Activated CD4-positive, alpha-beta T cell treated with anti-CD3 and anti-CD28 coated beads, Interleukin-2, amount 50 U/mL, for 48 hours (primary cell): ENCODE measurements at regions not wholly inside any gene's neighbourhood (a gene's known extent, or its start where the extent isn't known, plus 50 kb on each side); places are given as distances from the start of the nearest gene placed in this dataset.
"Not testable (repeated sequence)": the region's sequence is repeated elsewhere in the genome, so short reads cannot be mapped to it uniquely, and the experiment has no call there.

ENCODE experiments used
- DNase-seq, 2 experiments: peaks; one replicate each; pipeline ENCODE4 v3.0.0-alpha.2; 2020

DNA sequence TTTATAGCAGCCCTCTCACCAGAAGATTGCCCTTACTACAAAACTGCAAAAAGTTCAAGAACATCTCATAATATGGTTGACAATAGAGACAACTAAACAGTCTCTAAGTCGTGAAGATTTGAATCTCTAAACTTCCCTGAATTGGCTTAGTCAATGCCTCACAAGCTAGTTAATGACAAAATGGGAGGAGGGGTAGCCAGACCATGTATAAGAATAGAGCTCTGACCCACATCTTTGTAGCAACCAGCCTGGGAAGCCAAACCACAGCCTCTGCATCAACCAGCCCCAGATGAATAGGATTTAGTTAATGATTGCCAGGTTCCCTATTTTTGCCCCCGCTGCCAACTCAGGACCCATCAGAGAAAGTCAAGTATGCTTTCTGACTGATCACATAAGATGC lies 1265.9 kb upstream of the PCDH10 start:
- DNase-seq = not testable (repeated sequence)

DNA sequence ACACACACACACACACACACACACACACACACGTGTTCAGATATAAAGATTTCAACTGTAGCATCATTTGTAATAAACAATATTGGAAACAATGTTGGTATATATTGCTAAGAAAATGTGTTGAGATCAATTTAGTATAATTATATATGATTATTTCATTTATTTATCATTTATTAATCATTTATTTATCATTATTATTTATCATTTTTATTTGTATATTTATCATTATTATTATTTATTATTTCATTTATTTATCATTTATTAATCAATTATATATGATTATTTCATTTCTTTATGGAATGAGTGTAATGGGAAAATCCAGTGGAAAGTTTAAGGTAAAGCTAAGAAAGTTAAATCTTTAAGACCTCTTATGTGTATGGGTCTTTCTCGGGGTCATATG lies 1223.4 kb upstream of the PCDH10 start:
- not testable (repeated sequence) for DNase-seq

DNA sequence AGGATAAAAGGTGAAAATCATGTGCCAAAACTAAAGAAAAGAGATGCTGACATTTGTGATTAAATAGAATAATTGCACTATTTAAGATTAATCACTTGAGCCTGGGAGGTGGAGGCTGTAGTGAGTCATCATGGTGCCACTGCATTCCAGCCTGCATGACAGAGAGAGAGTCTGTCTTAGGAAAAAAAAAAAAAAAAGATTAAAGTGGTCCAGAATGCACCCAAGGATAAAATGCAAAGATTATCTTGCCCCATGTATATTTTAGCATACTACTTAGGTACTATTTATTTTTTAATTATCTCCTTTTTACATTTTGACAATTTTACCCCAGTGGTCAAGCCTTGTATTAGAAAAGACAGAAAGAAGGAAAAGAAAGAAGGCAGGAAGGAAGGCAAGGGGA lies 1181.4 kb upstream of the PCDH10 start:
- not testable (repeated sequence) for DNase-seq

DNA sequence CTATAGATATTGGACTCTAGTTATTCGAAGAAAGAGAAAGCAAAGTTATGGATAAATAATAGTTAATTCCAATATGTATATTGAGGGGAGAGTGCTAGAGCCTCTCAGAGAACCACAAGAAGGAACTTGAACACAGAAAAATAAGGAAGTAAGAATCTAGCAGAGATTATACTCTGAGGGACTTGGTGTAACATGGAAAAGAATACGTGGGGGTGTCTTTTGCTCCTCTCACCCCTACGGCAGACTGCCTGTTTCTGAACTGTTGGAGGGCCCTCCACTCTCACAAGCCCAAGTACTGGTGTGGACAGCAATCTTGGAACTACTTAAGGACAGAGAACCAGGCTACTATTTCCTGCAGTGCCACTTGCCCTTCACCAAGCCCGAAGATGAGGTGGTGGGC lies 1174.4 kb upstream of the PCDH10 start:
- DNase-seq = no peak

DNA sequence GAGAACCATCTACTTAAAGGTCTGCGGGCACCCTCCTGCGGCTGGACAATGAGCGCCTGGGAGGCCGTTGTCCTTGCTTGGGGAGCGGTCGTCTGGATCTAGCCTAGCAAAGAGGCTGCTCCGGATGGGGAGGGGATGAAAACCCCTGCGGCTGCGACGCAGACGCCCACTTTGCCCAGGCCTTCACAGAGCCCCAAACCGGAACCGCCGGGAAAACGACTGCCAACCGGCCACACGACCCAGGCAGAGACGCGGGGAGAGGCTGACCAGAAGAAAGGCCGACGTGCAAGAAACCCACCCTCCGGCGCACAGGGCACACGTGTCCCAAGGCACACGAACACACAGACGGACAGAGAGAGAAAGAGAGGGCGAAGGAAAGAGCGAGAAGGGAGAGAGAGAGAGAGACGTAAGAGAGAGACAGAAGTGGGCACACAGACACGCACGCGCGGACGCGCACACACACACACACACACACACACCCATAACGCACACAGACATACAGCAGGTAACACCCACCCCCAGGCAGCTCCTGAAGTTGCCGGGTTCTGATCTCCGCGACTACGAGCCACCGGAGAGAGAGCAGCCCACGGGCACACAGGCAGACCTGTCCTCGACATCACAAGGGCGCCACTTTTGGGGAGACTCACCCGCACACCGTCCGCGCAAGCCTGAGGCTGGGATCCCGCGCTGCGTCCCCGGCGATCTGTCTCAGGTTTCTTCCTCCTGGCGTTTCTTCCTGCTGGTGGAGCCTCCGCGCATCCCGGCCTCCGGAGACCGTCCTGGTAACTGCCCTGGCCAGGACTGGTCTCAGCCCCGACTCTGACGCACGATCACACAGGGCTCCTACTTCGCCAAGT lies 1173.6 kb upstream of the PCDH10 start:
- not testable (repeated sequence) for DNase-seq

DNA sequence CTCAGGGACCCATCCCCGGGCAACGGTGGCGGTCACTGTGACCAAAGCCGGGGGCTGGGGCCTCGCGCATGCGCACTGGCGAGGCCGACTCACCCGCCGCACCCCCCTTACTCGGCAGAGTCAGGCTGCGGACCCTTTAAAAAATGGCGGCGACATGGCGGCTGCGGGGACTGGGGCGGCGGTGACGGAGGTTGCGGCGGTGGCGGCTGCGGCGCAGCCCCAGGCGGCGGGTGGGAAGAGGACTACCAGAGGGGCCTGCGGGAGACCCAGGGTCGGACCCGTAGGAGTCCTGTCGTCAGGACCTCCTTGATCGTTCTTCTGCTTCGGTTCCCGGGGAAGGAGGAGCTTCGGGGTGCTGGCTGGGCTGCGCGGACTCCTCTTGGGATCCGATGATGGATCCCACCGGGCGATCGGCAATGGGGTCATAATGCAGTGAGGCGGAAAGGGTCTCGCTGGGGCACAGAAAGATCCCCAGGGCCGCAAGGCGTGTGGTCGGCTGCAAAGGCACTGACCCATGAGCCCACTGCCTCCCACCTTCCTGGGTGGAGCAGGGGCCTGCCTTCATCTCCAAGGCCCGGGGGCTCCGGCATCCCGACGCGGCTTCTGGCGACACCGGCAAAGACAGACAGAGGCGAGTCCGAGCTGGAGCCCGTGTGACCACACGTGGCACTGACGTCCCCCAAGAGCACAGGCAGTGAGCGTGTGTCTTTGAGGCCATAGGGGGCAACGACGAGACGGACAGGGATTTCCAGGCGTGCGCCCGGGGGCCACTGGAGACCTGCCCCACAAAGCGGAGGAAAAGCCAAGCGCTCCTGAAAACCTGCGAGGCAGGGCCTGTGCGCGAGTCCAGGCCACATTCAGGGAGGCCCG lies 1172.7 kb upstream of the PCDH10 start:
- DNase-seq = not testable (repeated sequence)

DNA sequence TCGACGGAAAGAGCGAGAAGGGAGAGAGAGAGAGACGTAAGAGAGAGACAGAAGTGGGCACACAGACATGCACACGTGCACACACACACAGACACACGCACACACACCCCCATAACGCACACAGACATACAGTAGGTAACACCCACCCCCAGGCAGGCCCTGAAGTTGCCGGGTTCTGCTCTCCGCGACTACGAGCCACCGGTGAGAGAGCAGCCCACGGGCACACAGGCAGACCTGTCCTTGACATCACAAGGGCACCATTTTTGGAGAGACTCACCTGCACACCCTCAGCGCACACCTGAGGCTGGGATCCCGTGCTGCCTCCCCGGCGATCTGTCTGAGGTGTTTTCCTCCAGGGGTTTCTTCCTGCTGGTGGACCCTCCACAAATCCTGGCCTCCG lies 1171.0 kb upstream of the PCDH10 start:
- DNase-seq = no peak

DNA sequence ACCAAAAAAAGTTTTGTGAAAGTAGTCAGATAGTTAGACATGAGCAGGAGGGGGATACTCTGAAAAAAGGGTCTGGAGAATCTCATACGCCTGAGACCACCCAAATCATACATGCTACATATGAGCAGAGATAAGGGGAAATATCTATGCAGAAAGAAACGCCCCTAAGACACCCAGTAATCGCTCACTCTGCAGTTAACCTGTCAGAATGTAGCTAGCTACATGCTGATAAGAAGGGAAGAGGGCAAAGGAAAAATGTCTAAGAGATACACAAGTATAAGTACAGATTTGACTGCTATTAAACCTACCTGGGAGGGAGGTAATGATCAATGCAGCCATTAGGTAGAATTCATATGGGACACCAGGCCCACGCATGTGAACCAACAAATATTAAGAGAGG lies 1159.5 kb upstream of the PCDH10 start:
- DNase-seq = no peak

DNA sequence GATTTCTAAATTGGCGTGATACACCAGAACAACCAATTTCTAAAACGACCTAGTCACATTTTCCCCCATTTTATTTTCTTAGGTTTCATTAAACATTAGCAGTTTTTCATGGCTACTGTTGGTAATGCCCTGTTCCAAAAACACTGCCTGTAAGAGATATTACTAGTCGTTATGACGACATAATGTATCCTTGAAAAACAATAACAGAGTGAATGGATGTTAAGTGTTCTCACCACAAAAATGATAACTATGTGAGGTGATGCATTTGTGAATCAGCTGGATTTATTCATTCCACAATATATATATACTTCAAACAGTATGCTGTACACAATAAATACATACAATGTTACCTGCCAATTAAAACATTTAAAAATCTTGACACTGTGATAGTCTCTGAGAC lies 1147.6 kb upstream of the PCDH10 start:
- DNase-seq = no peak

DNA sequence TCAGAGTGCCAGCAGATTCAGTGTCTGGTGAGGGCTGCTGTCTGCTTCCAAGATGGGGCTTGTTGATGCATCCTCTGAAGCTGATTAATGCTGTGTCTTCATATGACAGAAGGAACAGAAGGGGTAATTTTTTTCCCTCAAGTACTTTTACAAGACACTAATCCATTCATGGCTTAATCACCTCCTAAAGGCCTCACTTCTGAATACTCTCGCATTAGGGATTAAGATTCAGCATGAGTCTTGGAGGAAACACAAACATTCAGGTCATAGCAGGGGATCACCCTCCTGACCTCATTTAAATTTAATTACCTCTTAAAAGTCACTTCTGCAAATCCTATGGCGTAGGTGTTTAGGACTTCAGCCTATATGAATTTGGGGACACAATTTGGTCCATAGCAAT lies 1145.5 kb upstream of the PCDH10 start:
- DNase-seq = no peak

DNA sequence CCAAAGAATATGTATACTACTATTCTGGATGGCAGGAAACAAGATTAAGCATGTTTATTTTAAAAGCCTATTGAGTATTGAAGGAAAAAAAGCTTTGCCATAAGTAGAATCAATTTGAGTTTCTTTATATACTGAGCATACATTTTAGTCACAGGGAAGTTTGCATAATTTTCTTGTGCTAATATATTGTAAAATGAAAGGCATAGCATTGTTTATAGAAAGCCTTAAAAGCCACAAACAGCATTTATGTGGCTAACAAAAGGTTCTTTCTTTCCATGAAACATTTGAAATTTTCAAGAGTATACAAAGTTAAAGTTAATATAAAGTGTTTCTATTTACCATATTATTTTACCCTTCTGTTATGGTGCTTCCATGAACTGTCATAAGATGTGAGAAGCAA lies 1133.8 kb upstream of the PCDH10 start:
- no peak for DNase-seq

DNA sequence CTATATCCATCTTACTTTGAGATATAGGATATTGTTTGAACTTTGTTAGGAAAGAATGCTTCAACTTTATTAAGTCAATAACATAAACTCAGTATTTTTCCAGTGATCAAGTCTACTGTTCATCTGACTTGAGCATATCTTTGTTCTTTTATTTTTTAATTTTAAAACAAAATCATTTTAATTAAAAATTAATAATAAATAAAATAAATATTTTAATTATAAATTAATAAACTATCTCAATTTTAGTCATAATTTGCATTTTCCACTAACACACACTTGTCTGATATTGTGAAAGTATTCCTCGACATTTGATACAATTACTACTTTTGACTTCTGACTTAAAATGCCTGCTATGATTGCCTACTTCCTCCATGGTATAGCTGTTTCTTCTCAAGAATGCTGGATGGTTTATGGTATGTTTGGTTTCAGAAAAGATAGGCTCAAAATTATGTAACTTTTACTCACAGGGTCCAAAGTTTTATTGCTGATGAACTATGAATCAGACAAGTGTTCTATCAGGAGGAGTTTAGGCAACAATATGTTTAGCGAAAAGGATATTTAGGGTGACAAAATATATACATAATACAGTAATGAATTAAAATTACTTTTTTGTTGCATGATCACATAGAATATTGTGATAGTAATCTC lies 1132.3 kb upstream of the PCDH10 start:
- DNase-seq = no peak

DNA sequence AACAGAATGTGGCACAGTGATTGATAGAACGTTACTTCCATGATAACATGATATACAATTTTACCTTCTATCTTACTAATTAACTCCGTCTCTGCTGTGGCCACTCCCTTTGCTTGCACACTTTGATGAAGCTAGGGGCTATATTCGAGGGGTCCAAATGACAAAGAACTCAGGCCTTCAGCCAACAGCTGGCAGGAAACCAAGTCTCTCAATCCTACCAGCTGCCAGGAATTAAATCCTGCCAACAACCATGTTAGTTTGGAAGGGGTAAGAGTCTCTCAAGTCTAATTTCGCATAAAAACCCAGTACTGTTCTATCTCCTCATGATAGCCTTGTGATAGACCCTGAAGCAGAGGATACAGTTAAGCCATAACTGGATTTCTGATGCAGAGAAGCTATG lies 1122.9 kb upstream of the PCDH10 start:
- DNase-seq = no peak

DNA sequence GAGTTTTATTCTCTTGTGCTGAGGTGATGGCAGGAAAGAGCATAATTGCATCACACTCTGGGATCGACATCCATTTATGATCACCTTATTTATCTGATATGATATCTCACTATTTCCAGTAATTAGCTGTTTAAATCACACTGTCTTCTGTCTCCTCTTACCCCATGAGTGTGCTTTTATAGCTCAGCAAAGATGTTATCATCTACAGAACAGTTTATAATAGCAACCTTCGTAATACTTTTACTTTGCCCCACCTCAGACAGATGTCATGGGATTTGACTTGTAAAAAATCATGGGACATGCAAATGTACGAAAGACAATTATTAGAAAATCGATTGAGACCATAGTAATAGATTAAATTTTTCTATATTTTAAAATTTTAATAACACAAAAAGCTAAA lies 1122.3 kb upstream of the PCDH10 start:
- no peak for DNase-seq

DNA sequence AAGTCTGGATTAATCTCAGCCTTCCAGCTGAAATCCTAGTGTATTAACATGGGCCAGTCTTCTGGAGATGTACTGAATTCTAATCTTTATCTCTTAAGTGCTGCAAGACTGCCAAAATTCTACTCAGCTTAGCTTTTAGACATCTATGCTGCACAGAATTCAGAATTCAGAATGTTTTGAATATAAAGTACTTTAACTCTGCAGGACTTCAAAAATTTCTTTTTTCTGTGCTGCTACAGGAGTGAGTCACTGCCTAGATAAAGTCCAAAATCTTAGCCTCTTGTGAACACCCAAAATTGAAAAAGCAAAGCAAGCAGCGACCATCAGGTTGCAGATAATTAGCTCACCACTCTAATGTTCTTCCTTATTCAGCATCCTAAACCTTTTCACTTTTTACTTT lies 1092.6 kb upstream of the PCDH10 start:
- DNase-seq = no peak

DNA sequence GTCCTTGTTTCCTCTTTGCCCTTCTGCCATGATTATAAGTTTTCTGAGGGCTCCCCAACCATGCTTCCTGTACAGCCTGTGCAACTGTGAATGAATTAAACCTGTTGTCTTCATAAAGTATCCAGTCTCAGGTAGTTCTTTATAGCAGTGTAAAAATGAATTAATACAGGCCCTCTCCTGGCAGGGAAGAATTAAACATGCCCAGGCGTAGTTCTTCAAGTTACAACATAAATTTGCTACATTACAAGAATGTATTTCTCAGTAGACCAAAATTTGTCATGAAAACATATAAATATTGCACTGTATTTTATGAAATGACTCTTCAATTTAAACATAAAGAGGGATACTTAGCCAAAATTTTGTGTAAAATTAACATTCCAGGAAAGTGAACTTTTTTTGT lies 1089.9 kb upstream of the PCDH10 start:
- no peak for DNase-seq

DNA sequence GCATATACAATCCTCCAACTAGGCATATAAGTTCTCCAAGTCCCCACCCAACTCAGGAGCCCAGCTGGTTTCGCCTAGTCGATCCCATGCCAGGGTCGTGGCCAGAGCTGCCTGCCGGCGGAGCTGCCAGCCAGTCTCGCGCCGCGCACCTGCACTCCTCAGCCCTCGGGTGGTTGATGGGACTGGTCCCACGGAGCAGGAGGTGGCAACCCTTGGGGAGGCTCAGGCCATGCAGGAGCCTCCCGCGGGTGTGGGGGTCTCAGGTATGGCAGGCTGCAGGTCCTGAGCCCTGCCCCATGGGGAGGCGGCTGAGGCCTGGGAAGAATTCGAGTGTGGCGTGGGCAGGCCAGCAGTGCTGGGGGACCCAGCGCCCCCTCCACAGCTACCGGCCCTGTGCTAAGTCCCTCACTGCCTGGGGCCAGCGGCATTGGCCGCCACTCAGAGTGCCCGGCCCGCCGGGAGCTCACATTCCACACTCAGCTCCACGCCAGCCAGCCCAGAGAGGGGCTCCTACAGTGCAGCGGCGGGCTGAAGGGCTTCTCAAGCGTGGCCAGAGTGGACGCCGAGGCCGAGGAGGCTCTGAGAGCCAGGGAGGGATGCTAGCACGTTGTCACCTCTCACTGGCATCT lies 1086.4 kb upstream of the PCDH10 start:
- no peak for DNase-seq

DNA sequence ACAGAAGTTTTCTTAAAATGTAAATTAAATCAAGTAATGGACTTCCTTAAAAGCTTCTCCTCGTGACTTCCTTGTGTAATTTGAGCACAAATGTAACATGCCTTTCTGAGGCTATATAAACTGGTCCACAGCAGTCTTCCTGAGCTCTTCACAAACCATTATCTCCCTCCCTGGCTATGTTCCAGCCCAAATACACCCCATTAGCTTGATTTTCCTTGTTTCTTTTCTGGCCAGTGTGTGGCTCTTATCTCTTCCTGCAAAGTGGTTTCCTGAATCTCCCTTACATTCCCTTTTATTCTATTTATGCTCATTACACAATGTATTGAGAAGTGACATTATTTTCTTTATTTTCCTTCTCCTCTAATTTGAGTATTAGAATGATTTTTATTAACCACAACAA lies 1085.3 kb upstream of the PCDH10 start:
- DNase-seq = no peak

DNA sequence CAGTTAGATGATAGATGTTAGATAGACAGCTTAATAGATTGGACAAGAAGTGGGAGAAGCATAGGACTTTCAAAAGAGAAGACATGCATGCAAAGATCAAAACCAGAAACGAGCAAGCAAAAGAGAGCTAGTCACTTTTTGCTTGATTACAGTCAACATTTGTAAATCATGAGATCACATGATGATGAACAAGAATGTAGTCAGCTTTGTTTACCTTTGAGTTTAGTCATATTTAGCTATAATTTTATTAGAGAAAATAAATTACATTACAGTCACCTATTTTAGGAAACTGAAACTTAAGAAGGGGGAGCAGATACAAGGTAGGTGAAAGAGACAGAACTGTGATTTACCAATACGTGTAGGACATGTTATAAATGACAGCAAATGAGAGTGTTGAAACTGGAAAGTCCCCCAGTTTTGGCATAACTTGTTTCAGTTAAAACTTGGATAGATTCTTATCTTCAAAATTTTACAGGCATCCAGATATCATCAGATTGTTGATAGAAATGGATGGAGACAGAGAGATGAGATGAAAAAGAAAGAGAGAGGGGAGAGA lies 1083.1 kb upstream of the PCDH10 start:
- DNase-seq = no peak

DNA sequence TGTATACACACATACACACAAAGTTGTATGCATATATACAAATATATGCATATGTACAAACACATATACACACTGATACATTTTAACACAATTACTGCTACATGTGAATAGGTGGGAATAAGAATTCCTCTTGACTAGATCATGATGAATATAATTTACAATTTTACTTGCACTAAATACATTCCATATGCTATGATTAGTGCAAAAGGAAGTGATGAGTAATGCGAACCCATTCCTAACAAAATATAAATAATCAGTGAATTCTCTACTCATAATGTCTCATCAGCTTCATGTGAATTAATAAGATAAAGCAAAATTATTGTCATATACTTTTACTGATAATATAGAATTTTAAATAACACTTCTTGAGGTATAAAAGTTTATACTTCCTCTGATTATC lies 1077.3 kb upstream of the PCDH10 start:
- no peak for DNase-seq

DNA sequence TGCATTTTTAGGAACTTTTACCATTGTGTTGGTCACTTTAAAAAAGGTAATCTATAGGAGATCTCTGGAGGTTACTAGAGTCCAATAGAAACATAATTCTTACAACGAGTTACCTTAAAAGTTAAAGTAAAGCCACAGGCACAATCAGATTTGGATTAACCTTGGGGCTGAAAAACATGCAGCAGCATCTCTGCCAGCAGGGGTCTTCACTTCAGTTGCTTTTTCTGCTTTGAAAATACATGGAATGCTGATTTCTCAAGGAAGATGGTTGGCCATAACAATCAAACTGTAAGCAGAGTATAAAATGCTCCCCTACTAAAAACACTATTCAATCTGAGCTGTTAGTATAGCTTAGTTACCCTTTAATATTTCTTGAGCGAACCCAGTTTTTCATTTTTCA lies 1072.3 kb upstream of the PCDH10 start:
- DNase-seq = no peak

DNA sequence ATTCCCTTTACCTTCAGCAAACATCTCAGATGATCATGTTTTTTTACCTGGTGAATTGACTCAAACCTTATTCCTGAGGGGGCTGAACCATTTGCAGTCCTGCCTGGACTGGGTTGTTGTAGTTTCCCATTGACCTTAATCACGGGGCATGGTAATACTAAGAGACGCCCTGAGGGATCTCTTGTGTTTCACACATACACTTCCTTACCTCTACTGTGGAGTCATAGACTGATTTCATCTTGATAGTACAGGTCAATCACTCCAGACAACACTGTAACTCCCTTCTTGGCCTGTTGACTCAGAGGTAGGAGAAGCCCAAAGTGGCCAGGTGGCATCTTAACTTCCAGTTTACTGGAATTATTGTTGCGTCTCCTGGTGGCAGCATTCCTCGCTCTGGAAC lies 1064.0 kb upstream of the PCDH10 start:
- DNase-seq = no peak

DNA sequence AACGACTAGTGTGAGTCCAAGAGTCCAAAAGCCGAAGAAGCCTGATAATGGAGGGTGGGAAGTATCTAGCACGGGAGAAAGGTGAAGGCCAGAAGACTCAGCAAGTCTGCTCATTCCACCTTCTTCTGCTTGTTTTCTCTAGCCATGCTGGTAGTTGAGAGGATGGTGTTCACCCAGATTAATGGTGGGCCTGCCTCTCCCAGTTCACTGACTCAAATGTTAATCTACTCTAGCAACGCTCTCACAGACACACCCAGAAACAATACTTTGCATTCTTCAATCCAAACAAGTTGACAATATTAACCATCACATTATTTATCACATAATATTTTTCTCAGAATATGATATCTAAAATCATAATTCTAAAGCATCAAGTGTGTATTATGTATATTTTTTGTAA lies 1055.1 kb upstream of the PCDH10 start:
- DNase-seq = no peak
